T-cell (primary cell): ENCODE measurements at regions not wholly inside any gene's neighbourhood (a gene's known extent, or its start where the extent isn't known, plus 50 kb on each side); places are given as distances from the start of the nearest gene placed in this dataset.

Source experiments
- ATAC-seq, 4 experiments: fragments of 200-7000 bp in 3 of 4; fragments of 150-1000 bp in 1 of 4; cut with Tn5 transposase; replicated peaks in 1 of 4; 1 replicate in 3 of 4; 2 replicates in 1 of 4; pipeline ENCODE4 v1.10.0; 2021; ENCODE audit warnings: moderate library complexity in 3 of 4, mild to moderate bottlenecking in 2 of 4, moderate number of reproducible peaks in 1 of 4
- CTCF ChIA-PET, 2 donors: fragments of 300-600 bp; sonication (Branson Sonifier 250); formaldehyde crosslinking; loops; one replicate each; lab custom pipeline; 2022; ENCODE audit warnings: antibody characterized with exemption in 2 of 2; lab: Charles Lee
- POLR2A ChIA-PET, 2 donors: fragments of 300-600 bp; sonication (Branson Sonifier 250); formaldehyde crosslinking; loops; one replicate each; lab custom pipeline; 2022; ENCODE audit warnings: antibody characterized with exemption in 2 of 2; lab: Charles Lee
- DNase-seq, 35 experiments: peaks; one replicate each; pipeline versions ENCODE4 v3.0.0 to v3.0.0-alpha.2; 2013 to 2023
- H3K27ac ChIP-seq: one replicate; pipeline ENCODE4 v1.5.1; 2013; ENCODE audit warnings: low read length
- H3K27me3 ChIP-seq, 2 experiments: replicated peaks in 1 of 2; 1 replicate in 1 of 2; 2 replicates in 1 of 2; pipeline versions ENCODE4 v1.6.1 to v1.7.0; 2013; ENCODE audit warnings: low read length in 1 of 2, mixed read lengths in 1 of 2; ENCODE audit not compliant: control insufficient read depth in 2 of 2, insufficient read depth in 2 of 2; ENCODE audit errors: extremely low read depth in 1 of 2
- H3K36me3 ChIP-seq, 2 donors: 1 replicate in 1 of 2; 2 replicates in 1 of 2; pipeline versions ENCODE4 v1.6.1 to v1.7.0; 2013; ENCODE audit warnings: low read length in 1 of 2; ENCODE audit not compliant: control insufficient read depth in 2 of 2, insufficient read depth in 1 of 2; ENCODE audit errors: extremely low read depth in 1 of 2
- H3K4me1 ChIP-seq, 2 experiments: 1 replicate in 1 of 2; 2 replicates in 1 of 2; pipeline versions ENCODE4 v1.6.1 to v1.7.0; 2013; ENCODE audit warnings: low read length in 2 of 2, mixed read lengths in 1 of 2; ENCODE audit not compliant: insufficient read depth in 2 of 2, control insufficient read depth in 1 of 2; ENCODE audit errors: extremely low read depth in 1 of 2
- H3K4me3 ChIP-seq, 2 donors: 1 replicate in 1 of 2; 2 replicates in 1 of 2; pipeline versions ENCODE4 v1.5.1 to v1.7.0; 2013; ENCODE audit warnings: mild to moderate bottlenecking in 2 of 2, low read length in 1 of 2, moderate library complexity in 1 of 2; ENCODE audit not compliant: control insufficient read depth in 1 of 2; ENCODE audit errors: extremely low read depth in 1 of 2
- H3K9me3 ChIP-seq: 2 replicates; pipeline ENCODE4 v1.7.0; 2013
- H3K27ac Mint-ChIP-seq, 2 donors: one replicate each; pipeline ENCODE4 v1.8.0; 2020 to 2021; ENCODE audit warnings: mild to moderate bottlenecking in 2 of 2, mixed read lengths in 2 of 2
- H3K27me3 Mint-ChIP-seq, 2 donors: one replicate each; pipeline ENCODE4 v1.8.0; 2021 to 2022; ENCODE audit warnings: mixed read lengths in 2 of 2
- H3K36me3 Mint-ChIP-seq: one replicate; pipeline ENCODE4 v1.8.0; 2021; ENCODE audit warnings: mixed read lengths
- H3K4me1 Mint-ChIP-seq, 3 donors: one replicate each; pipeline ENCODE4 v1.8.0; 2020 to 2022; ENCODE audit warnings: mixed read lengths in 3 of 3, mild to moderate bottlenecking in 1 of 3
- H3K4me3 Mint-ChIP-seq, 3 donors: one replicate each; pipeline ENCODE4 v1.8.0; 2020 to 2022; ENCODE audit warnings: mild to moderate bottlenecking in 3 of 3, mixed read lengths in 3 of 3, moderate library complexity in 3 of 3
- H3K9me3 Mint-ChIP-seq, 3 donors: one replicate each; pipeline ENCODE4 v1.8.0; 2020 to 2022; ENCODE audit warnings: mixed read lengths in 3 of 3
- WGBS: methylation state at CpG from one replicate; pipeline ENCODE4 v1.1.5; 2013; ENCODE audit warnings: missing lambda C conversion rate; ENCODE audit not compliant: insufficient coverage; 5-methylcytosine and 5-hydroxymethylcytosine counted together

- CTCF ChIA-PET: no interaction called here
- H3K27me3 ChIP-seq: no peaks in the 10 kb centered on the region
Measured at GRCh38 chr3:55337641-55338180, 149.4 kb downstream of the WNT5A start.

GRCh38 chr3:55333923-55334322 lies 153.2 kb downstream of the WNT5A start:
- H3K27me3 Mint-ChIP-seq: no peaks in the 10 kb centered on the region
- Histone ChIP-seq H3K4me3 (no peak overlapping the region), H3K4me1 (no peaks in the 10 kb centered on the region), H3K27me3 (no peaks in the 10 kb centered on the region), H3K36me3 (no peaks in the 10 kb centered on the region), H3K9me3 (no peaks in the 10 kb centered on the region), H3K27ac (no peak overlapping the region)
- POLR2A ChIA-PET: no interaction called here
- no peaks in the 10 kb centered on the region for H3K4me1 Mint-ChIP-seq
- no peaks in the 10 kb centered on the region for H3K36me3 Mint-ChIP-seq
- H3K4me3 Mint-ChIP-seq: no peak overlapping the region
- DNase-seq: no peak
- peaks cover 0 to 15% (median 10%) of the 10 kb centered on the region in 3 donors for H3K9me3 Mint-ChIP-seq
- ATAC-seq: no peak
- CTCF ChIA-PET: no interaction called here
- H3K27ac Mint-ChIP-seq: no peak overlapping the region

More at GRCh38 chr3:55337641-55338180, 149.4 kb downstream of the WNT5A start:
- Histone ChIP-seq H3K36me3 (no peaks in the 10 kb centered on the region), H3K9me3 (no peaks in the 10 kb centered on the region), H3K4me3 (no peak overlapping the region), H3K27ac (no peak overlapping the region), H3K4me1 (no peaks in the 10 kb centered on the region)
- Mint-ChIP-seq H3K9me3 (peaks cover 0 to 10% (median 8%) of the 10 kb centered on the region in 3 donors), H3K36me3 (no peaks in the 10 kb centered on the region), H3K4me3 (no peak overlapping the region), H3K27me3 (no peaks in the 10 kb centered on the region), H3K4me1 (no peaks in the 10 kb centered on the region), H3K27ac (no peak overlapping the region)
- DNase-seq: no peak
- WGBS: 82% methylated on average over 6 of the region's 10 CpGs
- POLR2A ChIA-PET: no interaction called here
- ATAC-seq: no peak

- H3K4me1 ChIP-seq: no peaks in the 10 kb centered on the region
- H3K36me3 Mint-ChIP-seq: no peaks in the 10 kb centered on the region
- no peak overlapping the region for H3K27ac Mint-ChIP-seq
- no peak overlapping the region for H3K27ac ChIP-seq
- DNase-seq (no peak), ATAC-seq (no peak)
- no peaks in the 10 kb centered on the region for H3K36me3 ChIP-seq
- H3K4me3 Mint-ChIP-seq: no peak overlapping the region
- H3K27me3 Mint-ChIP-seq: no peaks in the 10 kb centered on the region
- H3K27me3 ChIP-seq: no peaks in the 10 kb centered on the region
- 76% methylated on average over 4 of the region's 4 CpGs for WGBS
- ChIA-PET CTCF (no interaction called here), POLR2A (no interaction called here)
- H3K9me3 ChIP-seq: no peaks in the 10 kb centered on the region
- no peaks in the 10 kb centered on the region for H3K4me1 Mint-ChIP-seq
- H3K9me3 Mint-ChIP-seq: peaks cover 0 to 15% (median 10%) of the 10 kb centered on the region in 3 donors
- no peak overlapping the region for H3K4me3 ChIP-seq
Measured at GRCh38 chr3:55333046-55333445, 154.1 kb downstream of the WNT5A start.

GRCh38 chr3:55332176-55332575 lies 154.9 kb downstream of the WNT5A start:
- H3K27me3 ChIP-seq: no peaks in the 10 kb centered on the region
- Mint-ChIP-seq H3K4me1 (no peaks in the 10 kb centered on the region), H3K4me3 (no peak overlapping the region), H3K27me3 (no peaks in the 10 kb centered on the region), H3K36me3 (no peaks in the 10 kb centered on the region), H3K9me3 (peaks cover 0 to 15% (median 10%) of the 10 kb centered on the region in 3 donors), H3K27ac (no peak overlapping the region)
- ChIA-PET POLR2A (no interaction called here), CTCF (no interaction called here)
- no peak overlapping the region for H3K4me3 ChIP-seq
- H3K9me3 ChIP-seq: no peaks in the 10 kb centered on the region
- no peaks in the 10 kb centered on the region for H3K4me1 ChIP-seq
- ATAC-seq: no peak
- H3K36me3 ChIP-seq: no peaks in the 10 kb centered on the region
- DNase-seq: no peak
- WGBS: 100% methylated on average over 1 of the region's 8 CpGs
- H3K27ac ChIP-seq: no peak overlapping the region

DNA sequence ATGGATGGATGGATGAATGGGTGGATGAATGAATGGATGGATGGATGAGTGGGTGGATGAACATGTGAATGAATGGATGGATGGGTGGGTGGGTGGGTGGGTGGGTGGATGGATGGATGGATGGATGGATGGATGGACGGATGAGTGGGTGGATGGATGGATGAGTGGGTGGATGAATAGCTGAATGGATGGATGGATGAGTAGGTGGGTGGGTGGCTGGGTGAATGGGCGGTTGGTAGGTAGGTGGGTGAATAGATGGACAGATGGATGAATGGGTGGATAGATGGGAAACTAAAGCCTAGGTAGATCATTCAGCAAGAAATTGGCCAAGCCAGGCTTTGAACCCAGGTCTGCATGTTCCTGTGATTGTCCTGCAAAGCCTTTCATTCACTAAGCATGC lies 155.6 kb downstream of the WNT5A start:
- Histone ChIP-seq H3K36me3 (no peaks in the 10 kb centered on the region), H3K4me3 (no peak overlapping the region), H3K9me3 (no peaks in the 10 kb centered on the region), H3K27me3 (no peaks in the 10 kb centered on the region), H3K4me1 (no peaks in the 10 kb centered on the region), H3K27ac (no peak overlapping the region)
- Mint-ChIP-seq H3K27ac (no peak overlapping the region), H3K4me3 (no peak overlapping the region), H3K27me3 (no peaks in the 10 kb centered on the region), H3K4me1 (no peaks in the 10 kb centered on the region), H3K9me3 (peaks cover 0 to 15% (median 6%) of the 10 kb centered on the region in 3 donors), H3K36me3 (no peaks in the 10 kb centered on the region)
- POLR2A ChIA-PET: no interaction called here
- ATAC-seq (no peak), DNase-seq (no peak)
- WGBS: 79% methylated on average over 2 of the region's 2 CpGs
- CTCF ChIA-PET: no interaction called here

- ATAC-seq: no peak
- no peaks in the 10 kb centered on the region for H3K27me3 Mint-ChIP-seq
- peaks cover 0 to 15% (median 6%) of the 10 kb centered on the region in 3 donors for H3K9me3 Mint-ChIP-seq
- H3K36me3 Mint-ChIP-seq: no peaks in the 10 kb centered on the region
- H3K4me3 ChIP-seq: no peak overlapping the region
- no peak overlapping the region for H3K4me3 Mint-ChIP-seq
- H3K9me3 ChIP-seq: no peaks in the 10 kb centered on the region
- no peaks in the 10 kb centered on the region for H3K36me3 ChIP-seq
- H3K4me1 Mint-ChIP-seq: no peaks in the 10 kb centered on the region
- H3K27ac ChIP-seq: no peak overlapping the region
- H3K27me3 ChIP-seq: no peaks in the 10 kb centered on the region
- DNase-seq: no peak
- POLR2A ChIA-PET: no interaction called here
- H3K4me1 ChIP-seq: no peaks in the 10 kb centered on the region
- WGBS: 100% methylated on average over 1 of the region's 3 CpGs
- CTCF ChIA-PET: no interaction called here
- H3K27ac Mint-ChIP-seq: no peak overlapping the region
Measured at GRCh38 chr3:55330756-55331155, 156.3 kb downstream of the WNT5A start.

GRCh38 chr3:55330355-55330754 lies 156.8 kb downstream of the WNT5A start:
- CTCF ChIA-PET: no interaction called here

More at GRCh38 chr3:55330355-55330754, 156.8 kb downstream of the WNT5A start:
- no peaks in the 10 kb centered on the region for H3K36me3 ChIP-seq
- H3K4me3 ChIP-seq: no peak overlapping the region
- ATAC-seq: no peak
- POLR2A ChIA-PET: no interaction called here
- no peaks in the 10 kb centered on the region for H3K4me1 ChIP-seq
- no peak for DNase-seq
- H3K27ac ChIP-seq: no peak overlapping the region
- Mint-ChIP-seq H3K9me3 (peaks cover 0 to 15% (median 8%) of the 10 kb centered on the region in 3 donors), H3K4me3 (no peak overlapping the region), H3K27me3 (no peaks in the 10 kb centered on the region), H3K27ac (no peak overlapping the region), H3K36me3 (no peaks in the 10 kb centered on the region), H3K4me1 (no peaks in the 10 kb centered on the region)
- no peaks in the 10 kb centered on the region for H3K27me3 ChIP-seq
- 40% methylated on average over 1 of the region's 4 CpGs for WGBS
- no peaks in the 10 kb centered on the region for H3K9me3 ChIP-seq
